NCI-H2081 (cell line): ENCODE measurements at regions not wholly inside any gene's neighbourhood (a gene's known extent, or its start where the extent isn't known, plus 50 kb on each side); places are given as distances from the start of the nearest gene placed in this dataset.

ENCODE experiments used
- DNase-seq, 2 experiments: peaks; one replicate each; lab custom pipeline; 2025; lab: John Stamatoyannopoulos, UW

GRCh38 chr16:51430716-51431369 is 279.8 kb upstream of the SALL1 start:
- no peak for DNase-seq

GRCh38 chr16:51429041-51429440 is 278.0 kb upstream of the SALL1 start:
- DNase-seq = no peak

- no peak for DNase-seq
These were observed 276.0 kb upstream of the SALL1 start for GRCh38 chr16:51427085-51427484.

- DNase-seq = no peak
These were observed 275.2 kb upstream of the SALL1 start for GRCh38 chr16:51426276-51426675.

- DNase-seq = no peak
These were observed 269.2 kb upstream of the SALL1 start for GRCh38 chr16:51420247-51420646.

GRCh38 chr16:51419768-51420167 is 268.7 kb upstream of the SALL1 start:
- DNase-seq = no peak

- DNase-seq = peak; percentile 13 to 36
These were observed 267.2 kb upstream of the SALL1 start for GRCh38 chr16:51418258-51418657.

GRCh38 chr16:51416926-51417325 is 265.9 kb upstream of the SALL1 start:
- no peak for DNase-seq

GRCh38 chr16:51410125-51410524 is 259.1 kb upstream of the SALL1 start:
- no peak for DNase-seq

- no peak for DNase-seq
These were observed 258.1 kb upstream of the SALL1 start for GRCh38 chr16:51409001-51409675.

- no peak for DNase-seq
These were observed 257.3 kb upstream of the SALL1 start for GRCh38 chr16:51408357-51408756.

GRCh38 chr16:51407921-51408320 is 256.9 kb upstream of the SALL1 start:
- no peak for DNase-seq

- no peak for DNase-seq
These were observed 256.1 kb upstream of the SALL1 start for GRCh38 chr16:51407199-51407598.

GRCh38 chr16:51405361-51405760 is 254.3 kb upstream of the SALL1 start:
- DNase-seq = no peak

GRCh38 chr16:51404386-51404785 is 253.3 kb upstream of the SALL1 start:
- DNase-seq = no peak

GRCh38 chr16:51402785-51403184 is 251.7 kb upstream of the SALL1 start:
- DNase-seq = no peak

- no peak for DNase-seq
These were observed 251.2 kb upstream of the SALL1 start for GRCh38 chr16:51402298-51402697.

GRCh38 chr16:51401673-51402072 is 250.6 kb upstream of the SALL1 start:
- no peak for DNase-seq

- DNase-seq = no peak
These were observed 249.0 kb upstream of the SALL1 start for GRCh38 chr16:51399908-51400670.

GRCh38 chr16:51394421-51394820 is 243.4 kb upstream of the SALL1 start:
- no peak for DNase-seq

GRCh38 chr16:51393381-51394005 is 242.4 kb upstream of the SALL1 start:
- no peak for DNase-seq

GRCh38 chr16:51392521-51393187 is 241.6 kb upstream of the SALL1 start:
- no peak for DNase-seq
